ENCODE measurements at regions not wholly inside any gene's neighbourhood (a gene's known extent, or its start where the extent isn't known, plus 50 kb on each side); places are given as distances from the start of the nearest gene placed in this dataset.

DNA sequence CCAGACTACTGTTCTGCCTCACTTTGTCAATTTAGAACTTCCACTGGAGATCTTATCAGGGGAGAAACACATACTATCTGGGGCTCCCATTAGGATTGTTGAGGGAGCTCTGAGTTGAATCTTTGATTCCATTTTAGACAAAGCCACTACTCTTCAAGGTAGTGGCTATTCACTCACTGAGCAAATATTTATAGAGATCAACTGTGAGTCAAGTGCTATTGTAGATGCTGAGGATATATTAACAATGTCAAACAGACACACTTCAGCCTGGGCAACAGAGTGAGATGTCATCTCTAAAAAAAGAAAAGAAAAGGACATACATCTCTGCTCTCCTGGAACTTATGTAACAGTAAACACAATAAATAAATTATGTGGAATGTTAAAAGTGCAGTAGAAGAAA lies 315.3 kb downstream of the PTEN start:
- DNase-seq (ENCODE audit: low spot score) = no peak
- no peak overlapping the region for H3K27ac ChIP-seq
- POLR2A ChIA-PET (ENCODE audit: low non-redundant PET) = no interaction called here
- TF ChIP-seq CTCF (conservative IDR thresholded peaks at IDR 0.05; ENCODE audit: low read depth) = no peak
- CTCF ChIA-PET = interaction anchor here (1.0 kb wide), 1 partner anchor 851 kb away, joined by 4 read pairs; no protein-coding TSS in a partner anchor

GRCh38 chr10:88179831-88180230 lies 316.4 kb downstream of the PTEN start:
- CTCF ChIA-PET = interaction anchor here (0.5 kb wide), 1 partner anchor 65 kb away, joined by 6 read pairs; no protein-coding TSS in a partner anchor
- TF ChIP-seq CTCF (conservative IDR thresholded peaks at IDR 0.05; ENCODE audit: low read depth) = no peak
- no peak for DNase-seq (ENCODE audit: low spot score)
- H3K27ac ChIP-seq = no peak overlapping the region
- POLR2A ChIA-PET (ENCODE audit: low non-redundant PET) = no interaction called here

DNA sequence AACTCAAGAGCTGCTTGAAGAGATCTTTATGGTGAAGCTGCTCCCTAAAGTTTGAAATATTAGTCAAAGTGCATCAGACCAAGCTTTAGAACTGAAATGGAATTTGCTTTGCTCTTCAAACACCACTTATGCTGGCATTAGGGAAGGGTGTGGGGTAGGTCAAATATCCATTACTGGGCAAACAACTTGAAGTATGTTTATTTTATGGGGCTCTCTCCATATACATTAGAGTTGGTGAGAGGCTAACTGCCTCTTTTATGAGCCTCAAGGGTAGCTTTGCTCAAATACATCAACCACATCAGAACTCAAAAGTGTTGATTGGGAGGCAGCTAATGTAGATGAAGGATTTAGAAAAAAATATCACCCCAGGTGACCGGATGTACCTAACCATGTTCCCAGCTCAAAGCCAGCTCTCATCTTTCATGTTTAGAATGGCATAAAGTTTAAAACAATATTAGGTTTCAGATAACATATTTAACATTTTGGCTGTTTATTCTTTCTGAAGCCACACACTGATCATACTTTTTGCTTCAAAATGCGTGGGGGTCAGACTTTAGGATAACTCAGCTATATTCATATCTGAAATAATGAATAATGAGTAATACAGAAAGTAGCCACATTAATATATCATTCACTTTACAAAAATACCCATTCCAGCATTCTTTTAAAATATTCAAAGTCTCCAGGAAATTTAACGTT lies 318.6 kb downstream of the PTEN start:
- ChIA-PET POLR2A (ENCODE audit: low non-redundant PET) (no interaction called here), CTCF (no interaction called here)
- DNase-seq (ENCODE audit: low spot score) = no peak
- no peak for TF ChIP-seq CTCF (conservative IDR thresholded peaks at IDR 0.05; ENCODE audit: low read depth)
- H3K27ac ChIP-seq = no peak overlapping the region

GRCh38 chr10:88182601-88182930 lies 319.1 kb downstream of the PTEN start:
- no peak overlapping the region for H3K27ac ChIP-seq
- ChIA-PET CTCF (no interaction called here), POLR2A (ENCODE audit: low non-redundant PET) (no interaction called here)
- no peak for TF ChIP-seq CTCF (conservative IDR thresholded peaks at IDR 0.05; ENCODE audit: low read depth)
- DNase-seq (ENCODE audit: low spot score) = no peak

DNA sequence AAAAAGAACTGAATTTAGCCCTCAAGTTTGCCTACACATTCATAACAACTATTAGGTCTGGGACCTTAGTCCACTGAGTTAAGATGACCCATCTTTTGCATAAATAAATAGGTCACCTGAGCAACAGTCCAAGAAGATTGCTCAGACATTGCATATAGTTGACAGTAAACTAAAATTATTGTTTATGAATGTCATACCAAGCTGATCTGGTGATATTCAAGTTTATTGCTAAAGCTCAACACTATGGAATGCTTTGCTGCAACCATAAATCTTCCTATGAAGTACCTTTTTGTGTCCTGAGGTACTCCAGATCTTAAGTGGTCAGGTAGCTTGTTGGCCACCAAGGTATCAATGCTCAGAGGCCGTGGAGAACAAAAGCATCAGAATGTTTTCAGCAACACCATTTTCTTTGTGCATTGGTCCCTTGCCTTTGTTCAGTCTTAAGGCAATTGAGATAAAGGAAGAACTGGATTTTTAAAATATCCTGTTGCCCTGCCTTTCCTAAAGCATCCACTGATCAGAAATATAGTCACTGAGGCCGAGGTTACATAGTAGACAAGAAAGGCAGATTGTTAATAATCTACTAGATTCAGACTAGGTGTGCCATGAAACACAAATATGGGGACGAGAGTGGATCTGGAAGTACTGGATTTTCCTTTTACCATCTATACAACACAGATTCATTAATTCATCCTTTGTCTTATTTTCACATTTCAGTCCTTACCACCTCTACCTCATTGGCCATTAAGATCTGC lies 321.3 kb downstream of the PTEN start:
- POLR2A ChIA-PET (ENCODE audit: low non-redundant PET) = no interaction called here
- CTCF ChIA-PET = no interaction called here
- no peak overlapping the region for H3K27ac ChIP-seq
- TF ChIP-seq CTCF (conservative IDR thresholded peaks at IDR 0.05; ENCODE audit: low read depth) = no peak
- DNase-seq (ENCODE audit: low spot score) = no peak

DNA sequence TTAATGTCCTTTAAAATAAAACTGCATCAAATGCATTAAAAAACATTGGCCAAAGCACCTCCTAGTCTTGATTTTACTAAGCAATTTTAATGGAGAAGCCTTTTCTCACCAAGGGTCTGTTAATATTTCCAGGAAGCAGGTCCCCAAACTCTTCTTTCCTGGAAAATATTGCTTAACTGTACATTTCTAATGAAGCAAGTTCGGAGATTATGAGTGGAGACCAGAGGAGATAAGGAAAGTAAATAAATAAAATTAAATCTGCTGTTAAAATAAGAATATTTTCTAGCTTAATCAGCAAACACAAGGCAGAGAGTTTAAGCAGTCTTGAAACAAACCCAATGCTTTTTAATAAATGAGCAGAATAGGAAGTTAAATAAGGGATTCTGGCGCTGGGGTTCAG lies 322.4 kb downstream of the PTEN start:
- H3K27ac ChIP-seq = no peak overlapping the region
- DNase-seq (ENCODE audit: low spot score) = no peak
- POLR2A ChIA-PET (ENCODE audit: low non-redundant PET) = no interaction called here
- no peak for TF ChIP-seq CTCF (conservative IDR thresholded peaks at IDR 0.05; ENCODE audit: low read depth)
- CTCF ChIA-PET = interaction anchor here (0.6 kb wide), 1 partner anchor 232 kb away, joined by 3 read pairs; no protein-coding TSS in a partner anchor
